H1 (cell line): ENCODE measurements at regions not wholly inside any gene's neighbourhood (a gene's known extent, or its start where the extent isn't known, plus 50 kb on each side); places are given as distances from the start of the nearest gene placed in this dataset.

Experiments used
- EP300 ChIP-seq, 2 experiments: IDR thresholded peaks; 1 replicate in 1 of 2; 2 replicates in 1 of 2; pipeline ENCODE4 v1.6.1; 2011 to 2012; ENCODE audit warnings: low read depth in 2 of 2, low read length in 2 of 2, mild to moderate bottlenecking in 2 of 2, borderline replicate concordance in 1 of 2, inconsistent platforms in 1 of 2, moderate library complexity in 1 of 2
- POLR2A ChIP-seq, 2 experiments: IDR thresholded peaks; 1 replicate in 1 of 2; 2 replicates in 1 of 2; pipeline ENCODE4 v1.6.1; 2011; ENCODE audit warnings: low read depth in 2 of 2, low read length in 2 of 2, mild to moderate bottlenecking in 2 of 2; ENCODE audit errors: control extremely low read depth in 1 of 2
- SP1 ChIP-seq: IDR thresholded peaks from 2 replicates; pipeline ENCODE4 v1.6.1; 2011; ENCODE audit warnings: low read depth, low read length
- ZNF274 ChIP-seq: IDR thresholded peaks from 2 replicates; pipeline ENCODE4 v1.7.0; 2012; ENCODE audit warnings: low read length, borderline replicate concordance; ENCODE audit errors: extremely low read depth
- TF ChIP-seq, protein P1 (sequence below), 3 experiments: IDR thresholded peaks; 1 replicate in 2 of 3; 2 replicates in 1 of 3; pipeline versions ENCODE4 v1.5.1 to v1.6.1; 2011; ENCODE audit warnings: low read length in 3 of 3, mild to moderate bottlenecking in 3 of 3, inconsistent platforms in 2 of 3, low read depth in 1 of 3, moderate library complexity in 1 of 3; ENCODE audit not compliant: insufficient read depth in 1 of 3; ENCODE audit errors: control extremely low read depth in 1 of 3

DNA sequence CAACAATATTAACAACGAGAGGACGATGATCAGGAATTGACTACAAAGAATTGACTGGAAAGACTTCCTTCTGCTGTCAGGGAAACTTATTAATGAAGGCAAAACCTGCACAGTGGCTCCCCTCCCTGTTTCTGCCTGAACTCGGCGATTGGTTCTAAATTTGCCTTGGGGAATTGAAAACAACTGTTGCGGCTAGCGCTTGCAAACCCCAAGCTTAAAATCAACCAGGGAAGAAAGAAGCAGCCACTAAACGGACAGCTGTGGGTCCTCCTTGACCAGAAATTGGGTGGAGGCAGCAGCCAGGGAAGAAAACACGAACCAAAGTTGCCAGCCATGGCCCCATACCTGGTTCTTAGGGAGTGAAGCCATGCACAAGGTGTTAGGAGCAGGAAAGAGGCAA lies 383.5 kb upstream of the CADM1 start:
- TF ChIP-seq, protein P1, sequence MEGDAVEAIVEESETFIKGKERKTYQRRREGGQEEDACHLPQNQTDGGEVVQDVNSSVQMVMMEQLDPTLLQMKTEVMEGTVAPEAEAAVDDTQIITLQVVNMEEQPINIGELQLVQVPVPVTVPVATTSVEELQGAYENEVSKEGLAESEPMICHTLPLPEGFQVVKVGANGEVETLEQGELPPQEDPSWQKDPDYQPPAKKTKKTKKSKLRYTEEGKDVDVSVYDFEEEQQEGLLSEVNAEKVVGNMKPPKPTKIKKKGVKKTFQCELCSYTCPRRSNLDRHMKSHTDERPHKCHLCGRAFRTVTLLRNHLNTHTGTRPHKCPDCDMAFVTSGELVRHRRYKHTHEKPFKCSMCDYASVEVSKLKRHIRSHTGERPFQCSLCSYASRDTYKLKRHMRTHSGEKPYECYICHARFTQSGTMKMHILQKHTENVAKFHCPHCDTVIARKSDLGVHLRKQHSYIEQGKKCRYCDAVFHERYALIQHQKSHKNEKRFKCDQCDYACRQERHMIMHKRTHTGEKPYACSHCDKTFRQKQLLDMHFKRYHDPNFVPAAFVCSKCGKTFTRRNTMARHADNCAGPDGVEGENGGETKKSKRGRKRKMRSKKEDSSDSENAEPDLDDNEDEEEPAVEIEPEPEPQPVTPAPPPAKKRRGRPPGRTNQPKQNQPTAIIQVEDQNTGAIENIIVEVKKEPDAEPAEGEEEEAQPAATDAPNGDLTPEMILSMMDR (IDR thresholded peaks at IDR 0.05; ENCODE audit: control extremely low read depth in 1 of 3, insufficient read depth in 1 of 3, low read depth in 1 of 3, low read length in 3 of 3) = no peak
- TF ChIP-seq SP1 (no peak), POLR2A (IDR thresholded peaks at IDR 0.05; ENCODE audit: control extremely low read depth in 1 of 2, low read depth in 2 of 2, low read length in 2 of 2) (no peak), ZNF274 (no peak), EP300 (IDR thresholded peaks at IDR 0.05; ENCODE audit: borderline replicate concordance in 1 of 2, low read depth in 2 of 2, low read length in 2 of 2) (no peak)
